ENCODE measurements at regions not wholly inside any gene's neighbourhood (a gene's known extent, or its start where the extent isn't known, plus 50 kb on each side); places are given as distances from the start of the nearest gene placed in this dataset.
"Not testable (repeated sequence)": the region's sequence is repeated elsewhere in the genome, so short reads cannot be mapped to it uniquely, and the experiment has no call there.

- no peak for DNase-seq (ENCODE audit: low spot score)
Observed at GRCh38 chr12:38016602-38017001, 300.0 kb upstream of the ALG10B start.

GRCh38 chr12:38025916-38026315 is 290.7 kb upstream of the ALG10B start:
- no peak for DNase-seq (ENCODE audit: low spot score)

GRCh38 chr12:38053113-38053512 is 263.5 kb upstream of the ALG10B start:
- DNase-seq (ENCODE audit: low spot score), result no peak

- peak; percentile 53 for DNase-seq (ENCODE audit: low spot score)
Observed at GRCh38 chr12:38053655-38054464, 262.7 kb upstream of the ALG10B start.

GRCh38 chr12:38056701-38057689 is 259.6 kb upstream of the ALG10B start:
- no peak for DNase-seq (ENCODE audit: low spot score)

GRCh38 chr12:38099686-38100085 is 216.9 kb upstream of the ALG10B start:
- DNase-seq (ENCODE audit: low spot score), result no peak

GRCh38 chr12:38101753-38102152 is 214.8 kb upstream of the ALG10B start:
- DNase-seq (ENCODE audit: low spot score), result no peak

- no peak for DNase-seq (ENCODE audit: low spot score)
Observed at GRCh38 chr12:38102197-38102596, 214.4 kb upstream of the ALG10B start.

- DNase-seq (ENCODE audit: low spot score), result no peak
Observed at GRCh38 chr12:38110026-38110699, 206.4 kb upstream of the ALG10B start.

- no peak for DNase-seq (ENCODE audit: low spot score)
Observed at GRCh38 chr12:38113991-38114390, 202.6 kb upstream of the ALG10B start.

- no peak for DNase-seq (ENCODE audit: low spot score)
Observed at GRCh38 chr12:38116968-38117367, 199.6 kb upstream of the ALG10B start.

GRCh38 chr12:38118632-38119031 is 197.9 kb upstream of the ALG10B start:
- no peak for DNase-seq (ENCODE audit: low spot score)

GRCh38 chr12:38120438-38120837 is 196.1 kb upstream of the ALG10B start:
- DNase-seq (ENCODE audit: low spot score), result no peak

- not testable (repeated sequence) for DNase-seq (ENCODE audit: low spot score)
Observed at GRCh38 chr12:38123028-38123427, 193.5 kb upstream of the ALG10B start.

GRCh38 chr12:38123566-38124246 is 192.9 kb upstream of the ALG10B start:
- no peak for DNase-seq (ENCODE audit: low spot score)

GRCh38 chr12:38124247-38125012 is 192.1 kb upstream of the ALG10B start:
- peak; percentile 61 for DNase-seq (ENCODE audit: low spot score)

- DNase-seq (ENCODE audit: low spot score), result no peak
Observed at GRCh38 chr12:38132139-38132538, 184.4 kb upstream of the ALG10B start.

GRCh38 chr12:38137287-38137686 is 179.3 kb upstream of the ALG10B start:
- no peak for DNase-seq (ENCODE audit: low spot score)

GRCh38 chr12:38137716-38138115 is 178.9 kb upstream of the ALG10B start:
- DNase-seq (ENCODE audit: low spot score), result no peak
